Kidney epithelial cell (primary cell): ENCODE measurements at regions not wholly inside any gene's neighbourhood (a gene's known extent, or its start where the extent isn't known, plus 50 kb on each side); places are given as distances from the start of the nearest gene placed in this dataset.

ENCODE experiments used
- DNase-seq: peaks from one replicate; pipeline ENCODE4 v3.0.0-alpha.2; 2010; ENCODE audit warnings: low read depth
- H3K27me3 ChIP-seq: 2 replicates; pipeline ENCODE4 v1.6.0; 2011; ENCODE audit warnings: low read length; ENCODE audit not compliant: control insufficient read depth, insufficient read depth
- H3K36me3 ChIP-seq: 2 replicates; pipeline ENCODE4 v1.5.1; 2011; ENCODE audit warnings: low read length; ENCODE audit not compliant: control insufficient read depth, insufficient read depth
- H3K4me3 ChIP-seq: 2 replicates; pipeline ENCODE4 v1.5.1; 2011; ENCODE audit warnings: low read depth, mild to moderate bottlenecking, control low read depth, low read length
- CTCF ChIP-seq: IDR thresholded peaks from 2 replicates; pipeline ENCODE4 v1.5.1; 2011; ENCODE audit warnings: mild to moderate bottlenecking, moderate library complexity, low read length, control low read depth, inconsistent platforms; ENCODE audit not compliant: insufficient read depth, poor library complexity, severe bottlenecking

- no peak for DNase-seq
- H3K27me3 ChIP-seq: no peaks in the 10 kb centered on the region
- no peak for TF ChIP-seq CTCF
Measured at GRCh38 chr4:188695261-188695660, 556.0 kb downstream of the TRIML1 start.

GRCh38 chr4:188697243-188697642, 558.0 kb downstream of the TRIML1 start:
- H3K27me3 ChIP-seq: no peaks in the 10 kb centered on the region
- no peak for DNase-seq
- H3K4me3 ChIP-seq: no peak overlapping the region
- TF ChIP-seq CTCF: no peak
- no peaks in the 10 kb centered on the region for H3K36me3 ChIP-seq

More at GRCh38 chr4:188695261-188695660, 556.0 kb downstream of the TRIML1 start:
- Histone ChIP-seq H3K36me3 (no peaks in the 10 kb centered on the region), H3K4me3 (no peak overlapping the region)

- TF ChIP-seq CTCF: no peak
Measured at GRCh38 chr4:188701952-188702351, 562.7 kb downstream of the TRIML1 start.

GRCh38 chr4:188704288-188704687, 565.0 kb downstream of the TRIML1 start:
- no peak overlapping the region for H3K4me3 ChIP-seq
- no peak for TF ChIP-seq CTCF
- H3K27me3 ChIP-seq: no peaks in the 10 kb centered on the region
- H3K36me3 ChIP-seq: no peaks in the 10 kb centered on the region
- no peak for DNase-seq

More at GRCh38 chr4:188701952-188702351, 562.7 kb downstream of the TRIML1 start:
- Histone ChIP-seq H3K36me3 (no peaks in the 10 kb centered on the region), H3K4me3 (no peak overlapping the region), H3K27me3 (no peaks in the 10 kb centered on the region)
- no peak for DNase-seq

- Histone ChIP-seq H3K36me3 (no peaks in the 10 kb centered on the region), H3K27me3 (no peaks in the 10 kb centered on the region)
Measured at GRCh38 chr4:188707036-188707435, 567.8 kb downstream of the TRIML1 start.

More at GRCh38 chr4:188707036-188707435, 567.8 kb downstream of the TRIML1 start:
- DNase-seq: no peak
- H3K4me3 ChIP-seq: no peak overlapping the region
- TF ChIP-seq CTCF: no peak
